SKM-1 (cell line): ENCODE measurements at regions not wholly inside any gene's neighbourhood (a gene's known extent, or its start where the extent isn't known, plus 50 kb on each side); places are given as distances from the start of the nearest gene placed in this dataset.
A peak's percentile ranks its signal among the peaks of the same experiment; 100 is the strongest.

Experiments
- DNase-seq: peaks from one replicate; lab custom pipeline; 2025; ENCODE audit not compliant: unreplicated experiment; lab: John Stamatoyannopoulos, UW

DNA sequence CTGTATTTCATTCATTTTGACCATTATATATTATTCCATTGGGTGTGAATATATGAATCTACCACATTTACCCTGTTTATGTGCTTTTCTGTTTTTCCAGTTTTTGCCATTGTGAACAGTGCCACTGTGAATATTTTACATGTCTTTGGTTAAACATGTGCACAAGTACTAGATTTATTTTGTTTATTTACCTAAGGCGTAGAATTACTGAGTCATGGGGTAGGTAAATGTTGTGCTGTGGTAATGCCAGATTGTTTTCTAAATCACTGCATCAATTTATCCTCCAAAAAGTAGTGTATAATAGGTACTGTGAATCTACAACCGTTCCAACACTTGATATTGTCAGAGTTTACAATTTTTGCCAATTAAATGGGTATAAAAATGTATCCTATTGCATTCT is 362.1 kb upstream of the AGTR1 start:
- no peak for DNase-seq

DNA sequence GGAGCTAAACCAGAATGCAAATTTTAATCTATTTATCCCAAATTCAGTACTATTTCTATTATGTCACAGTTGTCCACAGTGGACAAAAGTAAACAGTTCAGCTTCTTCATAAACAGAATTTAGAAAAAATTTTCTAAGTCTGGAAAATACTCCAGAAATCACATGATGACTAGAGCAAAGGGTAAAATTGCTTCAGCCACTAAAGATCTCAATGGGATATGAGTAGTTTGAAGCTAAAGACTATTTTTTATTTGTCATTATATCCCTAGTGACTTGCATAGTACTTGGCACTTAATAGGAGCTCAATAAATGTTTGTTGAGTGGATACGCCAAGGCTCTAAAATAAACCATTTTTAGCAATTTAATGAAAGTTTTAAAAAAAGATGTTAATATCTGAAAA is 354.3 kb upstream of the AGTR1 start:
- no peak for DNase-seq

- no peak for DNase-seq
Observed at GRCh38 chr3:148344521-148344920, 353.2 kb upstream of the AGTR1 start.

DNA sequence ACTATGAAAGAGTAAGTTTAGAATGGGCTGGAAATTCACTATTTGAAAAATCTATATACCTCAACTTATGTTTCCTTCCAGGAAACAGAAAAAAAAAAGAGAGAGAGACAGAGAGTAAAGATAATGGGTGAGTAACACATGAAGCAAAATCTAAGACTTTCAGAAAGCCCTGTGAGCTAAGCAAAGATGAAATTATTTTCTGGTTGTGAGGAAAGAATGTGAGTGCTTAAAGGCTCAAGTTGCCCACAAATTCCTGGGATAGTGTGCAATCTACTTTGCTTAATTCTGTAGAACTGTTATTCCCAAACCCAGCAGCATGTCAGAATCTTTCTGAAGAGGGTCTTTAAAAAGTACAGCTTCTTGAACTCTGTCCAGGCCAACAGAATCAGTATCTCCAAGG is 337.7 kb upstream of the AGTR1 start:
- DNase-seq: no peak

DNA sequence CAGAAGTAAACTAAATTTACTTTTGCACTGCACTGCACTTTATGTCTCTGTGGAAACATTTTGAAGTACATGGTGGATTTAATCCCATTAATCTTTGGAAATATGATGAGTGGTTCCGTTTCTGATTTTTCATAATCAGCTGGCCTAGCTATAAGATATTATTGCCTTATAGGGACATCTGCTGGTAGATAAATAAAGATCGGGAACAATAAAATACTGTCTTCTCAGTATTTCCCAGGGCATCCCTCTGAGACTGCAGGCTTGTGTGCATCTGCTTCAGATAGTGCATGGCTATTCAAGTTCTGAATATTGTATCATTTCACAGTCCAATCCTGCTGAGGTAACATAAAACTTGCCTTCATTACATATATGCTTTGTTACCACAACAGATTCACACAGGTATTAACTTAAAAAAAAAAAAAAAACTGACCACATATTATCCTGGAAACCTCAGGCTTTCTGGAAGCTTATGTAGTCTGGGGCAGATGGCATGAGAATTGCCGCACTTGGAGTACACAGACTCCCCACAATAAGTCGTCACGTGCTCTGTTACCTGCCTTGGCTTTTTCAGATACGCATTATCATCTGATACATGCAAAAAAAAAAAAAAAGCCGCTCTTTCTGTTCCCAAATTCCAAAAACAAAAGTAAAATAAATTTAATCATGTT is 330.8 kb upstream of the AGTR1 start:
- DNase-seq: no peak

GRCh38 chr3:148367756-148368155 is 329.9 kb upstream of the AGTR1 start:
- no peak for DNase-seq

DNA sequence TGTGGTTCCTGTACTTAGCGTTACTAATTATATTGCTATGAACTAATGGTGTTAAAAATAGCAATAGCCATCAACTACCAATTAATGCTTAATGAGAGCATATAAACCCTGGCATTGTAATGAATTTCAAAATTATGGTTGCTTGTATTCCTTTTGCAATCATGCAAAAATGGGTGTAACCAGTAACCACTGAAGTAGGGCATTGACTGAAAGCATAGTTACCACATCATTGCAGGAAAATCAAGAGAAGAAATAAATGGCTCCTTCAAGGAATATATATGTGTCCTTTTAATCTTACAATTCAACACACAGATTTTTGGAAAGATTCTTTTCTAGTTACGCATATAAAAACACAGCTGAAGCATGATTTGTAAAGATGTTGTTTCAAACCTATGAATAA is 328.3 kb upstream of the AGTR1 start:
- no peak for DNase-seq

GRCh38 chr3:148372206-148372875 is 325.4 kb upstream of the AGTR1 start:
- no peak for DNase-seq

- no peak for DNase-seq
Observed at GRCh38 chr3:148373961-148374360, 323.7 kb upstream of the AGTR1 start.

- peak; percentile 7 for DNase-seq
Observed at GRCh38 chr3:148379763-148380382, 317.8 kb upstream of the AGTR1 start.

DNA sequence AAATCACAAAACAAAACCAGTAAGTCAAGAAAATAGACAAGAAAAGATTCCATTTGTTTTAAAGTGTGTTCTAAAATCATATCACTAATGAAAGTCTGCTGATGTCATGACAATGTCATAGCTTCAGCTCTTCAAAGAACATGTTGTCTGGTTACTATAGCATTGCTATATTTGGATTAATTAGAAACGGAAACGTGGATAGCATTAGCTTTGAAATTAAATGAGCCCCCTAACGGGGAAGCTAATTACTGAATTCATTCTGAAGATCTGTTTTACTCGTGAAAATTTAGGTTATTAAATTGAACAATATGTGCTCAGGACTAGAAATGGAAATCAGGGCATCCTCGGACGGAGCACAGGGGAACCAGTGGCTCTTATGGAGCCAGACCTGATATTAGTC is 316.7 kb upstream of the AGTR1 start:
- DNase-seq: no peak

- DNase-seq: no peak
Observed at GRCh38 chr3:148389916-148390315, 307.8 kb upstream of the AGTR1 start.

- no peak for DNase-seq
Observed at GRCh38 chr3:148395821-148396220, 301.9 kb upstream of the AGTR1 start.

GRCh38 chr3:148400754-148401153 is 296.9 kb upstream of the AGTR1 start:
- no peak for DNase-seq

- DNase-seq: no peak
Observed at GRCh38 chr3:148408667-148409066, 289.0 kb upstream of the AGTR1 start.

GRCh38 chr3:148420242-148420641 is 277.5 kb upstream of the AGTR1 start:
- no peak for DNase-seq

DNA sequence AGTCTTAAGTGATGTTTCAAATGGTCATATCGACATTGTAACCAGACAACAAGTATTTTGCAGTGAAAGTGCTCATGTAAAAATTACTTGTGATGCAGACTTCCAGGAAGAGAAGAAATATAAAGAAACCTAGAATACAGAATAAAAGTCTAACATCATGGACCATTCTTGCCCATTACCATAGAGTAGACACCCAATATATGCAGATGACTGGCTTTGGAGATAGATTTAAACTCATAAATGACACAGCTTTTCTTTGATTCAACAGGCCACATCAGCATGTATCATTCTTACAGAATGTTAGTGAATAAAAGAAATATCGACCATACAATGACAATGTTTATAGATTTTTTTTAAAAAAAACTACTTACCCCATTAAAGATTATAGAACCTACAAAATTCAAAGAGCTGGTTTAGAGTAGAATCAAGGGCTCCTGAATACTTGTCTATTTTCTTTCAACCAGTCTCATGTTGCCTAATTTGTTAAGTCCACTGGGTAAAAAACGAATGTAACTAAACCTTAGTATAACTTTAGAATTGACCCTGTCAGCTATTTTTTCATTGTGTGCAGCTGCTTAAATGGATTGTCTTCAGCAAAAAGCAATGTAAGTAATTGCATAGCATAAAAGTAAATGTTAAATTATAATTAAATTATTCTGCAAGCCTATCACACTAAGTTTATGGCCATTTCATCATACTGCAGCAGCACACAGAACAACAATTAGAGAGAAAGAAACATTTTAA is 268.7 kb upstream of the AGTR1 start:
- no peak for DNase-seq

DNA sequence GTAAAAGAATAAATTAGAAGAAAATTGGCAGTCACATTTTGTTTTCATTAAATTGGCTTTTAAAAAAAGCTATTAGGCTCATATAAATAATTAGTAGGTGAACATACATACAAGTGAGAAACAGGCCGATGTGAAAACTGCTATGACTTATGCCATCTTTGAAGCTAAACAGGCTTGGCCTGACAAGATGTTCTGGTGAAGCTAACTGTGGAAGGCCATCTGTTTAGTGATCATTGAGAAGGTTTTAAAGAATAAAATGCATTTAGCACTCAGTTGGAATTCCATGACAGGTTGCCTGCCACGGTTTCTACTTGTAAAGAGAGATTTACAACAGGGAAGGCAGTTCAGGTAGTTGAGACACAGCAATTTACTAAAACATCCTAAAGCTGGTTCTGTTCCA is 264.0 kb upstream of the AGTR1 start:
- DNase-seq: no peak

DNA sequence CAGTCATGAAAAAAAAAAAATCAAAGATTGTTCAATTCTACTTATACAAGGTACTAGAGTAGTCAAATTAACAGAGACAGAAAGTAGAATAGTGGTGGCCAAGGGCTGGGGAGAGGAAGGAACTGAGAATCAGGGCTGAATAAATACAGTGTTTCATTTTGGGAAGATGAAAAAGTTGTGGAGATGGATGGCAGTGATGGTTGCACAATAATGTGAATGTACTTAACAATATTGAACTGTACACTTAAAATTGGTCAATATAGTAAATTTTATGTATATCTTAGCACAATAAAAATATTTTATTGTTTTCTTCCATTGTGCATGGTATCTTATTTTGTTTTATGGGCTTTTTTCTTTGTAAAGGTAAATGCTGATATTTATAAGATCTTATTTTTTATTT is 262.2 kb upstream of the AGTR1 start:
- no peak for DNase-seq

DNA sequence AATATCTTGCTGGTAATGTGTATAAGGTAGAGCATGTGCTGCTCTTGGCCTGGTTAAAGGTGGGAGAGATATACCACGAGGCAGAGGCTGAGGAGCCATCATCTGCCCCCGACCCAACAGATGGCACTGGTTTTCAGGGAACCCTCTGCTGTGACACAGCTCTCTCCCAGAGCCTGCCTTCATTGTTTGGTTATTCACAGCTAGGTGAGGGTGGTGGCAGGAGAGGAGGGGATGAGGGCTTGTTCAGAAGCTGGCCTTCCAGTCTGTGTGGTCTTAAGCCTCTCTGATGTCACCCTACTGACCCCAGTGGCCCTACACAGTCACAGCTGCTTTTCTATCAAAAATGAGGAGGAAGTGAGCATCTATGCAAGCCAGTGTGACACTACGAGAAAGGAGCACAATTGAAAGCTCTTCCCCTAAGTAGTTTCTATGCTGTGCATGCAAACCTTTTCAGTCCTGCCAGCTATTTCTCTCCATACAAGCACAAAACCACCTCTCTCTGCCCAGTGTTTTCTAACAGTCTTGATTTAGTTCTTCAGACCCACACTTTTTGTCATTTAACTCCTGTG is 258.4 kb upstream of the AGTR1 start:
- DNase-seq: no peak

DNA sequence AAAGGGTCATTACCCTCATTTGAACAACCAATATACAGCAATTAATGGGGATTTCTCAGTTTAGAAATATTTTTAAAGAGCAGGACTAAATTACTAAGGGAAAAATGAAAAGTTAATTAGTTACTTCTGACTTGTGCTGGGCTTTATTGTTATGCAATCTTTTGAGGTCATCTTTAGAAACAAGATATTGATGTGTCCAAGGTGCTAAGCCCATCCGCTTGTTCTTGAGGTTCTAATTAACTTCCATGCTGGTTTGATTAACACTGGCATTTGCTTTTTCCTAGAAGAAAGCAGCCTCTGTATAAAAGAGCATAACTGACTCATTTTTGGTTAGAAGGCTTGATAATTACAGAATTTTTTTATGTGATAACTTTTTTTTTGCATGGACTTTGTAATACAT is 256.5 kb upstream of the AGTR1 start:
- no peak for DNase-seq

- DNase-seq: no peak
Observed at GRCh38 chr3:148450819-148451218, 246.9 kb upstream of the AGTR1 start.
